ENCODE measurements at regions not wholly inside any gene's neighbourhood (a gene's known extent, or its start where the extent isn't known, plus 50 kb on each side); places are given as distances from the start of the nearest gene placed in this dataset.

GRCh38 chr2:51237626-51238271 lies 205.8 kb upstream of the NRXN1 start:
- Histone ChIP-seq H3K27me3 (replicated peaks; ENCODE audit: insufficient read depth) (no peaks in the 10 kb centered on the region), H3K27ac (no peak overlapping the region), H3K79me2 (ENCODE audit: insufficient read depth) (no peaks in the 10 kb centered on the region), H2AFZ (no peak overlapping the region), H3K36me3 (ENCODE audit: low read depth) (no peaks in the 10 kb centered on the region), H3K9me3 (ENCODE audit: low read depth) (no peaks in the 10 kb centered on the region), H3K4me3 (no peak overlapping the region), H3K9ac (no peak overlapping the region), H4K20me1 (ENCODE audit: insufficient read depth) (no peaks in the 10 kb centered on the region), H3K4me1 (ENCODE audit: insufficient read depth) (no peaks in the 10 kb centered on the region), H3F3A (ENCODE audit: insufficient read depth) (no peaks in the 10 kb centered on the region), H3K9me2 (ENCODE audit: insufficient read depth) (no peaks in the 10 kb centered on the region), H3K4me2 (ENCODE audit: unreplicated experiment) (no peak overlapping the region)
- TF ChIP-seq EZH2phosphoT487 (IDR thresholded peaks at IDR 0.05; ENCODE audit: insufficient read depth, low read depth): no peak
- no peak for TF ChIP-seq EZH2 (IDR thresholded peaks at IDR 0.05; ENCODE audit: insufficient read depth, poor library complexity, severe bottlenecking)
- DNase-seq: no peak
- in situ Hi-C loops (cut with MboI): no loop called here

- Histone ChIP-seq H3K4me3 (no peak overlapping the region), H3K27me3 (replicated peaks; ENCODE audit: insufficient read depth) (no peaks in the 10 kb centered on the region), H3K9me3 (ENCODE audit: low read depth) (no peaks in the 10 kb centered on the region), H3K4me2 (ENCODE audit: unreplicated experiment) (no peak overlapping the region), H3K27ac (no peak overlapping the region), H4K20me1 (ENCODE audit: insufficient read depth) (no peaks in the 10 kb centered on the region), H3F3A (ENCODE audit: insufficient read depth) (no peaks in the 10 kb centered on the region), H2AFZ (no peak overlapping the region), H3K9me2 (ENCODE audit: insufficient read depth) (no peaks in the 10 kb centered on the region), H3K9ac (no peak overlapping the region), H3K4me1 (ENCODE audit: insufficient read depth) (no peaks in the 10 kb centered on the region), H3K36me3 (ENCODE audit: low read depth) (no peaks in the 10 kb centered on the region), H3K79me2 (ENCODE audit: insufficient read depth) (no peaks in the 10 kb centered on the region)
- no peak for DNase-seq
- no peak for TF ChIP-seq EZH2 (IDR thresholded peaks at IDR 0.05; ENCODE audit: insufficient read depth, poor library complexity, severe bottlenecking)
- TF ChIP-seq EZH2phosphoT487 (IDR thresholded peaks at IDR 0.05; ENCODE audit: insufficient read depth, low read depth): no peak
- WGBS, 2 experiments (ENCODE audit: low coverage in 1 of 2, low lambda C conversion rate in 2 of 2, missing lambda C conversion rate in 2 of 2): 36 to 40% methylated on average over 1 of the region's 1 CpG
- in situ Hi-C loops (cut with MboI): no loop called here
These were observed 200.1 kb upstream of the NRXN1 start for GRCh38 chr2:51232027-51232426.

- Histone ChIP-seq H3K9me2 (ENCODE audit: insufficient read depth) (no peaks in the 10 kb centered on the region), H3K27ac (no peak overlapping the region), H3K4me3 (no peak overlapping the region), H3K9me3 (ENCODE audit: low read depth) (no peaks in the 10 kb centered on the region), H3K79me2 (ENCODE audit: insufficient read depth) (no peaks in the 10 kb centered on the region), H2AFZ (no peak overlapping the region), H3K9ac (no peak overlapping the region), H3K36me3 (ENCODE audit: low read depth) (no peaks in the 10 kb centered on the region), H3K27me3 (replicated peaks; ENCODE audit: insufficient read depth) (no peaks in the 10 kb centered on the region), H3F3A (ENCODE audit: insufficient read depth) (no peaks in the 10 kb centered on the region), H3K4me1 (ENCODE audit: insufficient read depth) (no peaks in the 10 kb centered on the region), H3K4me2 (ENCODE audit: unreplicated experiment) (no peak overlapping the region), H4K20me1 (ENCODE audit: insufficient read depth) (no peaks in the 10 kb centered on the region)
- WGBS, 2 experiments (ENCODE audit: low coverage in 1 of 2, low lambda C conversion rate in 2 of 2, missing lambda C conversion rate in 2 of 2): 17 to 34% methylated on average over 2 of the region's 2 CpGs
- no peak for DNase-seq
- TF ChIP-seq EZH2phosphoT487 (IDR thresholded peaks at IDR 0.05; ENCODE audit: insufficient read depth, low read depth) (no peak), EZH2 (IDR thresholded peaks at IDR 0.05; ENCODE audit: insufficient read depth, poor library complexity, severe bottlenecking) (no peak)
- in situ Hi-C loops (cut with MboI): no loop called here
These were observed 199.1 kb upstream of the NRXN1 start for GRCh38 chr2:51231071-51231470.

GRCh38 chr2:51225377-51225776 lies 193.4 kb upstream of the NRXN1 start:
- H3K9ac ChIP-seq: no peak overlapping the region
- DNase-seq: no peak
- no peaks in the 10 kb centered on the region for H3K79me2 ChIP-seq (ENCODE audit: insufficient read depth)
- no peak overlapping the region for H3K4me2 ChIP-seq (ENCODE audit: unreplicated experiment)
- TF ChIP-seq EZH2 (IDR thresholded peaks at IDR 0.05; ENCODE audit: insufficient read depth, poor library complexity, severe bottlenecking): no peak
- TF ChIP-seq EZH2phosphoT487 (IDR thresholded peaks at IDR 0.05; ENCODE audit: insufficient read depth, low read depth): no peak
- no peaks in the 10 kb centered on the region for H3K9me2 ChIP-seq (ENCODE audit: insufficient read depth)
- in situ Hi-C loops (cut with MboI): no loop called here
- 31% methylated on average over 3 of the region's 3 CpGs for WGBS, 2 experiments (ENCODE audit: low coverage in 1 of 2, low lambda C conversion rate in 2 of 2, missing lambda C conversion rate in 2 of 2)
- no peaks in the 10 kb centered on the region for H3K27me3 ChIP-seq (replicated peaks; ENCODE audit: insufficient read depth)
- no peak overlapping the region for H2AFZ ChIP-seq
- H3K9me3 ChIP-seq (ENCODE audit: low read depth): no peaks in the 10 kb centered on the region
- no peaks in the 10 kb centered on the region for H3K4me1 ChIP-seq (ENCODE audit: insufficient read depth)
- H3F3A ChIP-seq (ENCODE audit: insufficient read depth): no peaks in the 10 kb centered on the region
- H4K20me1 ChIP-seq (ENCODE audit: insufficient read depth): no peaks in the 10 kb centered on the region
- no peaks in the 10 kb centered on the region for H3K36me3 ChIP-seq (ENCODE audit: low read depth)
- no peak overlapping the region for H3K27ac ChIP-seq
- no peak overlapping the region for H3K4me3 ChIP-seq

- TF ChIP-seq EZH2 (IDR thresholded peaks at IDR 0.05; ENCODE audit: insufficient read depth, poor library complexity, severe bottlenecking) (no peak), EZH2phosphoT487 (IDR thresholded peaks at IDR 0.05; ENCODE audit: insufficient read depth, low read depth) (no peak)
- Histone ChIP-seq H3K9ac (no peak overlapping the region), H3K4me2 (ENCODE audit: unreplicated experiment) (no peak overlapping the region), H3K9me2 (ENCODE audit: insufficient read depth) (no peaks in the 10 kb centered on the region), H3K36me3 (ENCODE audit: low read depth) (no peaks in the 10 kb centered on the region), H2AFZ (no peak overlapping the region), H3F3A (ENCODE audit: insufficient read depth) (no peaks in the 10 kb centered on the region), H3K4me3 (no peak overlapping the region), H3K79me2 (ENCODE audit: insufficient read depth) (no peaks in the 10 kb centered on the region), H3K27me3 (replicated peaks; ENCODE audit: insufficient read depth) (no peaks in the 10 kb centered on the region), H4K20me1 (ENCODE audit: insufficient read depth) (no peaks in the 10 kb centered on the region), H3K4me1 (ENCODE audit: insufficient read depth) (no peaks in the 10 kb centered on the region), H3K9me3 (ENCODE audit: low read depth) (no peaks in the 10 kb centered on the region), H3K27ac (no peak overlapping the region)
- DNase-seq: no peak
- in situ Hi-C loops (cut with MboI): no loop called here
These were observed 192.9 kb upstream of the NRXN1 start for GRCh38 chr2:51224790-51225189.

Data from GM23248 (cell line).